Breast epithelium (tissue), 3 donors: ENCODE measurements at regions not wholly inside any gene's neighbourhood (a gene's known extent, or its start where the extent isn't known, plus 50 kb on each side); places are given as distances from the start of the nearest gene placed in this dataset.

Experiments
- CTCF ChIP-seq, 3 donors: fragments of 450-650 bp; IDR thresholded peaks; one replicate each; pipeline ENCODE4 v1.5.1; 2016 to 2017; ENCODE audit warnings: antibody characterized with exemption in 3 of 3, mild to moderate bottlenecking in 3 of 3, moderate library complexity in 3 of 3
- POLR2AphosphoS5 ChIP-seq, 3 donors: sonication (generic); formaldehyde crosslinking; IDR thresholded peaks; one replicate each; pipeline ENCODE4 v1.6.1; 2017; ENCODE audit warnings: antibody characterized with exemption in 3 of 3

GRCh38 chr6:3650959-3651697 is 100.4 kb downstream of the PXDC1 start:
- TF ChIP-seq CTCF (IDR thresholded peaks at IDR 0.05) (no peak), POLR2AphosphoS5 (IDR thresholded peaks at IDR 0.05) (no peak)
